Ishikawa (cell line): ENCODE measurements at regions not wholly inside any gene's neighbourhood (a gene's known extent, or its start where the extent isn't known, plus 50 kb on each side); places are given as distances from the start of the nearest gene placed in this dataset.

Experiments used
- CEBPB ChIP-seq: IDR thresholded peaks from 2 replicates; pipeline ENCODE4 v1.6.1; 2012
- EP300 ChIP-seq: IDR thresholded peaks from 2 replicates; pipeline ENCODE4 v1.6.1; 2012; ENCODE audit warnings: borderline replicate concordance
- NFIC ChIP-seq: IDR thresholded peaks from 2 replicates; pipeline ENCODE4 v1.6.1; 2012
- RAD21 ChIP-seq: IDR thresholded peaks from 2 replicates; pipeline ENCODE4 v1.6.1; 2012; ENCODE audit warnings: low read depth
- TEAD4 ChIP-seq: IDR thresholded peaks from 2 replicates; pipeline ENCODE4 v1.6.1; 2012
- TF ChIP-seq, protein P1 (sequence below): IDR thresholded peaks from 2 replicates; pipeline ENCODE4 v1.6.1; 2012; ENCODE audit warnings: low read depth, mild to moderate bottlenecking

- TF ChIP-seq, protein P1, sequence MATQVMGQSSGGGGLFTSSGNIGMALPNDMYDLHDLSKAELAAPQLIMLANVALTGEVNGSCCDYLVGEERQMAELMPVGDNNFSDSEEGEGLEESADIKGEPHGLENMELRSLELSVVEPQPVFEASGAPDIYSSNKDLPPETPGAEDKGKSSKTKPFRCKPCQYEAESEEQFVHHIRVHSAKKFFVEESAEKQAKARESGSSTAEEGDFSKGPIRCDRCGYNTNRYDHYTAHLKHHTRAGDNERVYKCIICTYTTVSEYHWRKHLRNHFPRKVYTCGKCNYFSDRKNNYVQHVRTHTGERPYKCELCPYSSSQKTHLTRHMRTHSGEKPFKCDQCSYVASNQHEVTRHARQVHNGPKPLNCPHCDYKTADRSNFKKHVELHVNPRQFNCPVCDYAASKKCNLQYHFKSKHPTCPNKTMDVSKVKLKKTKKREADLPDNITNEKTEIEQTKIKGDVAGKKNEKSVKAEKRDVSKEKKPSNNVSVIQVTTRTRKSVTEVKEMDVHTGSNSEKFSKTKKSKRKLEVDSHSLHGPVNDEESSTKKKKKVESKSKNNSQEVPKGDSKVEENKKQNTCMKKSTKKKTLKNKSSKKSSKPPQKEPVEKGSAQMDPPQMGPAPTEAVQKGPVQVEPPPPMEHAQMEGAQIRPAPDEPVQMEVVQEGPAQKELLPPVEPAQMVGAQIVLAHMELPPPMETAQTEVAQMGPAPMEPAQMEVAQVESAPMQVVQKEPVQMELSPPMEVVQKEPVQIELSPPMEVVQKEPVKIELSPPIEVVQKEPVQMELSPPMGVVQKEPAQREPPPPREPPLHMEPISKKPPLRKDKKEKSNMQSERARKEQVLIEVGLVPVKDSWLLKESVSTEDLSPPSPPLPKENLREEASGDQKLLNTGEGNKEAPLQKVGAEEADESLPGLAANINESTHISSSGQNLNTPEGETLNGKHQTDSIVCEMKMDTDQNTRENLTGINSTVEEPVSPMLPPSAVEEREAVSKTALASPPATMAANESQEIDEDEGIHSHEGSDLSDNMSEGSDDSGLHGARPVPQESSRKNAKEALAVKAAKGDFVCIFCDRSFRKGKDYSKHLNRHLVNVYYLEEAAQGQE: no peak
- TF ChIP-seq CEBPB (no peak), EP300 (no peak), RAD21 (no peak), NFIC (no peak), TEAD4 (no peak)
Observed at GRCh38 chr4:100926039-100926717, 408.4 kb upstream of the EMCN start.
